ENCODE measurements at regions not wholly inside any gene's neighbourhood (a gene's known extent, or its start where the extent isn't known, plus 50 kb on each side); places are given as distances from the start of the nearest gene placed in this dataset.
"Not testable (repeated sequence)": the region's sequence is repeated elsewhere in the genome, so short reads cannot be mapped to it uniquely, and the experiment has no call there.

DNA sequence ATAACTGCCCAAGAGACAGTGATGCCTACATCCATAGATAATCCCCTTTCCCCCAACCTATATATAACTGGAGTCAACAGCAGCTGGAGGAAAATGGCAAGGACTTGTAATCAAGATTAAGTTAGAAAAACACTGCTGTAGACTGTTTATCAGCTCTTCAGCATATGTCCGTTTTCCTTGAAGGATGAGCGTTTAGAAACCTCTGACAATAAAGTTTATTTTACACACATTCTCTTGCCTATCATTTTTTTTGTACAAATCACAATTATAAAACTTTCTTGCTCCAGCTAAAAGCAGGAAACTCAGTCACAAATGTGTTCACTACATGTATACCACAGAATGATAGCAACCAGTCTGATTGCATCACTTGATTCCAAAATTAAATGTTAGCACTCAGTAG is 50.8 kb downstream of the PPIAL4G start:
- not testable (repeated sequence) for DNase-seq (ENCODE audit: low read depth in 4 of 4, low spot score in 1 of 4)

DNA sequence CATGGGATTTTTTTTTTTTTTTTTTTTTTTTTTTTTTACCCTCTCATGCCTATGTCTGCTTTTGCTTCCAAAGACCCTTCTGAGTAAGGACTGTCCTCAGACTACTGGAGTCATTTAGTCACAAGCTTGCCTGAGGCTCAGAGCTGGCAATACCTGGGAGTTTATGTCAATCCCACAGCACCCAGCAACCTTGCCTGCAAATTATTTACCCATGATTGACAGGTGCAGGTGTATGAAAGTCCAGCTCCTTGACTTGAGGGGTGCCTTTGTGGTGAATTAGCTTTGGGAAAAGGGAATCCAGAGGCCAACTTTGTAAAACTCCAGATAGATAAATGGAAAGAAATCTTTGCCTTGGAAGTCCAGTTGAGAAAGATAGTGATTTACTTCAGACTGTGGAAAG is 53.2 kb downstream of the PPIAL4G start:
- DNase-seq (ENCODE audit: low read depth in 4 of 4, low spot score in 1 of 4), result not testable (repeated sequence)

DNA sequence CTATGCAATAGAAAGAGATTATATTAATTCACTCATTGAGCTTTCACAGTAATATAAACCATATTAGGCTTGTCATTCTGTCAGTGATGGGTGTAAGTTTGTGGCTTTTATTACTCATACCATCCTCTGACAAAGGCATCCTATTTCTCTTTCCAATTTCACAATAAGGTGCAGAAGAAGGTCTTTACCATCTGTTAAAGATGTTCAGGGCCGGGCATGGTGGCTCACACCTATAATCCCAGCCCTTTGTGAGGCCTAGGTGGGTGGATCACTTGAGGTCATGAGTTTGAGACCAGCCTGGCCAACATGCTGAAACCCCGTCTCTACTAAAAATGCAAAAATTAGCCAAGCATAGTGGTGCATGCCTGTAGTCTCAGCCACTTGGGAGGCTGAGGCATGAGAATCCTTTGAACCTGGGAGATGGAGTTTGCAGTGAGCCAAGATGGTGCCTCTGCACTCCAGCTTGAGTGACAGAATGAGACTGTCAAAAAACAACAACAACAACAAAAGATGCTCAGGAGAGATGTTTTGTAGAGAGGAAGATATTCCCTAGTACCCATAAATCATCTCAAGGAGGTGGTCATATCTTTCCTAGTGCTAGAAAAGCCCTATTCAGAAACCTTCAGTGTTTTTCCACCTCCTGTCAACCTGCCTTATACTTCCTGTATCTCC is 56.0 kb downstream of the PPIAL4G start:
- not testable (repeated sequence) for DNase-seq (ENCODE audit: low read depth in 4 of 4, low spot score in 1 of 4)

DNA sequence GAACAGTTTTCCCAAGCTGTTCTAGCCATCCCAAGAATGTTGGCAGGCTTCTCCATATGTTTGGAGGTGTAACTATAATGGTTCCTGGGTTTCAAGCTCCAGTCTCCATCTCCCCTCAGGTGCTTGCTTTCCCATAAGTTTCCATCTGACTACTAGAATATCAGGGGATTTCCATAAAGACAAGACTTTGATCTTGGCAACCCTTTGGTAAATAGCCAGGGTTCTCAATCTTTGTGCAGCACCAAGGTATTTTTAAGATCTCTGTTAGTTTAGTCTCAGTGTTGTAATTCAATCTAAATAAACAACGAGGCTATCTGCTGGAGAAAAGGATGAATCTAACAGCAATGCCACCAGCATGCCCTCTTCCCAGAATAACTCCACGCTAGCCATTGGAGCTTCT is 56.7 kb downstream of the PPIAL4G start:
- DNase-seq (ENCODE audit: low read depth in 4 of 4, low spot score in 1 of 4), result not testable (repeated sequence)

DNA sequence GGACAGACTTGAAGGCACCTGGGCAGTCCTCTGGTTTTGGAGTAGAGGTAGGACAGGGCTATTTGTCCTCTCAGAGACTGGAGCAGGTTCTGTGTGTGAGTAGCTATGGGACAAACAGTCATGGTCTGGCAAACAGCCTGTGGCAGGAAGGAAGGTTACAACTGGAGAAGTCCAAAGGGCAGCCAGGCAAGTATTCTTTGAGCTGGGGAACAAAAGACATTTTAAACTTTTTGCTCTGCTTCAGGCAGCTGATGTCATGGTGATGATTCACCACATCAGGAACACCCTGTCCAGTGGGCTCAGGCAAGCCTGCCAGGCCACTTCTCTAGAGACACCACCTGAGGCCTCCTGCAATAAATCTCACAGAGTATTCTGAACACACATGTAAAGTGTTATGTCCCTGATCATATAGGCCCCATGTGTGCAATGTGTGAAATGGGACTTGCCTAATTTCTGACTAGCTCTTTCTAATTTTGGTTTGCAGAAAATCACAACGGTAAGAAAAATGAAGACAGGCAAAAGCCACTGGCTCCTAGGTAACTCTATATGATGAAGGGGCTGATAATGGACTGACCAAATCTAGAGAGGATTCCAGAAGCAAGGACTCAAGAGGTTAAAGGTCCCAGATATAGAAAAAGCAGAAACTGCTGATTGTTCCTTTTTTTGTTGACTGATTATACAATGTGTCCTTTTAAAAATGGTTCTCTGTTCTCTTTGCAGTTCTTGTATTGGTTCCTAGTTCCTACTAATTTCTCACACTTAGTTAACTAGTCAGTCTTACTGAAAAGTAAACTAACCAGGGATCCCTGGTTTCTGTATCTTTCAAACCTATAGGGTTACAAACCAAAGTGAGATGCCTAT is 58.7 kb downstream of the PPIAL4G start:
- DNase-seq (ENCODE audit: low read depth in 4 of 4, low spot score in 1 of 4), result not testable (repeated sequence)

DNA sequence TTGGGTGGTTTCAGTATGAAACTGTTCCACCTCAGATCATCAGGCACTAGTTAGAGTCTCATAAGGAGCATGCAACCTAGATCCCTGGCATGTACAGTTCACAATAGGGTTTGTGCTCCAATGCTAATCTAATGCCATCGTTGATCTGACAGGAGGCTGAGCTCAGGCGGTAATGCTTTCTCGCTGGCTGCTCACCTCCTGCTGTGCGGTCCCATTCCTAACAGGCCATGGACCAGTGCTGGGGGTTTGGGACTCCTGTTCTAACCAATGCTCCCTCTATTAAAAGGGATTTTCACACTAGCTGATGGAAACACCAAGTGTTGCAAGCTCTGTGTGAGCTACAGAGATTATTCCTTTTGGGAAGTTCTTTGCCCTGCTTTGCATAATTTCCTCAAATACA is 60.2 kb downstream of the PPIAL4G start:
- DNase-seq (ENCODE audit: low read depth in 4 of 4, low spot score in 1 of 4), result not testable (repeated sequence)

DNA sequence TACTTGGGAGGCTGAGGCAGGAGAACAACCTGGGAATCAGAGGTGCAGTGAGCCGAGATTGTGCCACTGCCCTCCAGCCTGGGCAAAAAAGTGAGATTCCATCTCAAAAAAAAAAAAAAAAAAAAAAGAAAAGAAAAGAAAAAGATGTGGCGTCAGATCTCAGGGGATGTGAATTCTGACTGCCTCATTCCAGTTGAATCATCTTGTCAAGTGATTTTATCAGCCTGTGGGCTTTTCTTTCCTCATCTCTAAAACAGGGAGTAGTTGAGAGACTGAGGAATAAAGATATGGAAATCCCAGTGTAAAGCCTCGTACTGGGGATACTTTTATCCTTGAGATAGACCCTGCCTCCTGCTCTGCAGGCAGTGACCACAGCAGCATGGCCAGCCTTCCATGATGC is 65.9 kb downstream of the PPIAL4G start:
- DNase-seq (ENCODE audit: low read depth in 4 of 4, low spot score in 1 of 4), result not testable (repeated sequence)

DNA sequence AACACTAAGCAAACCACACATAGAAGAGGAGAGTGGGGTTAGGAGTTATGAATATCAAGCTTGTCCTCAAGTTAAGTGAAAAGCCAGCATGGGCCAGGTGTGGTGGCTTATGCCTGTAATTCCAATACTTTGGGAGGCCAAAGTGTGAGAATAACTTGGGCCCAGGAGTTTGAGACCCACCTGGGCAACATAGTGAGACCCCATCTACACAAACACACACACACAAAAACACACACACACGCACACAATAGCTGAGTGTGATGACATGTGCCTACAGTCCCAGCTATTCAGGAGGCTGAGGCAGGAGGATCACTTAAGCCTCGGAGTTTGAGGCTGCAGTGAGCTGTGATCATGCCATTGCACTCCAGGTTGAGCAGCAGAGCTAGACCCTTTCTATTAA is 69.7 kb downstream of the PPIAL4G start:
- DNase-seq (ENCODE audit: low read depth in 4 of 4, low spot score in 1 of 4), result not testable (repeated sequence)

DNA sequence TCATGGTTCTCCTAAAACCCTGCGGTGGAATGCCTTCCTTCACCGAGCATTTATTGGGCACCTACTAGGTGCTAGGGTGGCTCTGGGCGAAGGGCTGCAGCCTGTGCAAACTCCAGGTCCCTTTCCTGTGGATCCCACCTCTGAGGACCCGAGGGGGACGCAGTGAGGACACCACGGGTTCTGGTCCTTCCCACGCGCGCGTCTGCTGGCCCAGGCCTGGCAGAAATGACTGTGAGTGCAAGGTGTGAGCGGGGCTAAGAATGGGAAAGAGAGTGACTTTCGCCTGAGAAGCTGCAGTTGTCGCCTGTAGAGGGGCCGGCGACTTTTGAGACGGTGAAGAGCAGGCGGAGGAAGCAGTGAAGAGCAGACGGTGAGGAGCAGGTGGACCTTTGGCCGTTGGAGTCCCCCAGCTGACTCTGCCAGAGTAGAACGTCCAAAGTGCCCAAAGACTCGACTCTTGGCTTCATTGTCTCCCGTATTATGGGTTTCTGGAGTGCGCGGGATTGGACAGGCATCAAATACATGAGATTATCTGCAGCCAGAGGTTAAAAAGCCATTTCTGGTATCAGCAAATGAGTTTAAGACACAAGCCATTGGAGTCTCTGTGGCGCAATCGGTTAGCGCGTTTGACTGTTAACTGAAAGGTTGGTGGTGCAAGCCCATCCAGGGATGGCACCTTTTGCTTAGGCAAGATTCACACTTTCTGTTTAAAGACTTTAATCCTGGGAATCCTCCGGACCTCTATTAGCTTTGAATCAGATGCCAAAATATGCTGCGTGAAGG is 78.1 kb downstream of the PPIAL4G start:
- DNase-seq (ENCODE audit: low read depth in 4 of 4, low spot score in 1 of 4), result not testable (repeated sequence)

DNA sequence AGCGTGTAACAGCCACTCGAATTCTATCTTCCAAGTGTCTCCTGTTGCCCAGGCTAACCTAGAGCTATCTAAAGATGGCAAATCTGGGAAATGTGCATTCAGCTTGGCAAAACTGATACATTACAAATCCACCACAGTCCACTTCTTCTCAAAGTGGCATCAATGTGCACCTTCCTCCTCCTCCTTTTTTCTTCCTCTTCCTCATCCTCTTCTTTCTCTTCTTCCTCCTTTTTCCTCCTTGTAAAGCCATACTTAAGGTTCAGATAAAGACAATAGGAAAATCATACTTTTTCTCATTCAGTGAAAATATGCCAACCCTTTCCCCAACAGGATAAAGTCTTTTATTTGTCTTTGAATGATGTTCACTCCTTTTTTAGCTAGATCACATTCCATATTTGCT is 79.2 kb downstream of the PPIAL4G start:
- DNase-seq (ENCODE audit: low read depth in 4 of 4, low spot score in 1 of 4), result not testable (repeated sequence)

DNA sequence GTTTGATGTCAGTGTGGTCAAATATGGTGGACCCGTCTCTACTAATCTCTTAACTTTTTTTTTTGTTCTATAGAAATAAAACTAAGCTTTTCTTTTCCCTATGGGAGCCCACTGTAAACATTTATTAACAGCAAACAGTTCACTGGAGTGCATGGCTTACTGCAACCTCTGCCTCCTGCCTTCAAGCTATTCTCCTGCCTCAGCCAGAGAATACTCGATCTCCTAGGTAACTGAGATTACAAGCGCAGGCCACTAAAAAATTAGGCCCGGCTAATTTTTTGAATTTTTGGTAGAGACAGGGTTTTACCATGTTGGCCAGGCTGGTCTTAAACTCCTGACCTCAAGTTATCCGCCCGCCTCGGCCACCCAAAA is 80.0 kb downstream of the PPIAL4G start:
- not testable (repeated sequence) for DNase-seq (ENCODE audit: low read depth in 4 of 4, low spot score in 1 of 4)

DNA sequence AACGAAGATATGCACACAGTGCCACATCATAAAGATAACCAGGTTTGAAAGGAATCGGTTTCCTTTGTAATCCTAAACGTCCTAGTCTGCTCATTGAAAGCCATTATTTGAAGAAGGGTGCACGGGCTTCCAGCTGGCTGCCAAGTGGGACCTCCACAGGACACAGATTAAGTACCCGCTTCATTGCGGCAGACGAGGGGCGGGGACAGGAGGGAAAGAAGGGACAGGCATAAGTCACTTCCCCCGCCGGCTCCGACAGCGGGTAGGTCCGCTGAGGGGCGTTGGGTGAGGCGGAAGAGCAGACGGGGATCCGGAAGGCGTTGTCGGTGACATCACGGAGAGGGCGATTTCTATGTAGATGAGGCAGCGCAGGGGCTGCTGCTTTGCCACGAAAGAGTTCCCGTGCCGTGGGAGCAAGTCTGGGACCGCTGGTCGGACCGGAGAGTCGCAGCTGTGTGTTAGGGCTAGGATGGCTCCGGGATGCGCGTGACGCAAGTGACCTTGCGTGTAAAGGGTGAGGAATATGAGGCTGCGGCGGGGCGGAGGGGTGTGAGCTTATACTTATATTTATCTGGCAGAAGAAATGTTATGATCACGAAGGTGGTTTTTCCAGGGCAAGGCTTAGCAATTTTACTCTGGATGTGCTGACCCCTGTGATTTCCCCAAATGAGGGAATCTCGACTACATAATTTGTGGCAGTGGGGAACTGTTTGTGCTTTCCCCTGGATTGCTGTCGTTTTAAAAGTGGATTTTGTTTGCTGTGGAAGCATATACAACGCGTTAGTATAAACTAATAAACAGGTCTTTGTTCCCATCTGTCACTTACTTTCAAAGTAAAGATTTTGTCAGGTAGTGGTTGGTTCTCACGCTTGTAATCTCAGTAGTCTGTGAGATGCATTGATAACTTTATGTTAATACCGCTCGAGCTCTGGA is 80.7 kb downstream of the PPIAL4G start:
- DNase-seq (ENCODE audit: low read depth in 4 of 4, low spot score in 1 of 4), result peak; percentile 57 to 83 (median 71)

DNA sequence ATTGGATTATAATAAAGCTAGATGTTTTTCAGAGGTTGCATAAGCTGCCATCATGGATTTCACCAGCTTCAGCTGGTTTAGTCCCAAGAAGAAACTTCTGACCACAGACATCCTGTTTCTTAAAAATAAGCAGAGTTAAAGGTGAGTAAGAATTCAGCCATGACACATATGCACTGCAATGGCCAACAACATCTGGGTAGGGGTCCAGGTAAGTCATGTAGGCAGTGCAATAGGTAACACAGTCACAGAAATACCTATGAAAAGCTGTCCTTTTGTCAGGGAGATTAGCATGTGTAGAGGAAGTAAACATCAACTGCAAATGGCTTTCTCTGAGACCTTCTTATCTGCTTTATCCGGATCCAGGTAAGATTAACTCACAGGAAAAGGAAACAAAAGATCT is 85.6 kb downstream of the PPIAL4G start:
- DNase-seq (ENCODE audit: low read depth in 4 of 4, low spot score in 1 of 4), result not testable (repeated sequence)

DNA sequence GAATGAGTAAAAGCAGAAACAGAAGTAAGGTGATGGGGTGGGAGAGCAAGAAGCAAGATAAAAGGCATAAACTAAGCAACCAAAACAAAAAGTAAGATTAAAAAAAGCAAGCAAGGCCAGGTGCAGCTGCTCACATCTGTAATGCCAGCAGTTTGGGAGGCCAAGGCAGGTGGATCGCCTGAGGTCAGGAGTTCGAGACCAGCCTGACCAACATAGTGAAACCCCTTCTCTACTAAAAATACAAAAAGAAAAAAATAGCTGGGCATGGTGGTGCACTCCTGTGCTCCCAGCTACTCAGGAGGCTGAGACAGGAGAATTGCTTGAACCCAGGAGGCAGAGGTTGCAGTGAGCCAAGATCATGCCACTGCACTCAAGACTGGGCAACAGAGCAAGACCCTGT is 90.6 kb downstream of the PPIAL4G start:
- not testable (repeated sequence) for DNase-seq (ENCODE audit: low read depth in 4 of 4, low spot score in 1 of 4)

DNA sequence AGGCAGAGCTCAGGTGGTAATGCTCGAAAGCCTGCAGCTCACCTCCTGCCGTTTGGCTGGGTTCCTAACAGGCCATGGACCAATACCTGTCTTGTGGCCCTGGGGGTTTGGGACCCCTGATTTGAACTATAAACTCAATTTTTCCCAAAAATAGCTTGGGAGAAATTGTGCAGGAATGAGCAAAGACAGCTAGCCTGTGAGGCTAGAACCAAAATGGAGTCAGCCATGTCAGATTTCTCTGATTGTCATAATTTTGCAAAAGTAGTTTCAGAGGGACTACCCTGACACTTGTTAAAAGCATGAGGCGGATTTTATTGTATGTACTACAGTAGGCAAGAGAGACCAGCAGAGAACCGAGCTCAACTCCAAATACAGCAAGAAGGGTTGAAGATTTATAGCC is 91.8 kb downstream of the PPIAL4G start:
- DNase-seq (ENCODE audit: low read depth in 4 of 4, low spot score in 1 of 4), result not testable (repeated sequence)

DNA sequence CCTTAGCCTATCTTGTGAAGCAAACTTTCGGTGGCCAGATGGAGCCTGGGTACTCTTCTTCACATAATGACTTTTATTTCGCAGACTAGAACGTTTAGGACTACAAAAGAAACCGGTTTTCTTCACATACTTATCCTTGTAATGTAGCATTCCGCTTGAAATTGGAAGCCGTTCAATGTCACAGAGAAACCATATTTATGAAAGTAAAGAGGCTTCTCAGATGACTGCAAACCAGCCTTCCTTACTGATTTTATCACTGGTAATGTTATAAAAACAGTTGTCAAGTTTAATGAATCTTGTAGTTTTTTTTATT is 94.1 kb downstream of the PPIAL4G start:
- DNase-seq (ENCODE audit: low read depth in 4 of 4, low spot score in 1 of 4), result no peak

DNA sequence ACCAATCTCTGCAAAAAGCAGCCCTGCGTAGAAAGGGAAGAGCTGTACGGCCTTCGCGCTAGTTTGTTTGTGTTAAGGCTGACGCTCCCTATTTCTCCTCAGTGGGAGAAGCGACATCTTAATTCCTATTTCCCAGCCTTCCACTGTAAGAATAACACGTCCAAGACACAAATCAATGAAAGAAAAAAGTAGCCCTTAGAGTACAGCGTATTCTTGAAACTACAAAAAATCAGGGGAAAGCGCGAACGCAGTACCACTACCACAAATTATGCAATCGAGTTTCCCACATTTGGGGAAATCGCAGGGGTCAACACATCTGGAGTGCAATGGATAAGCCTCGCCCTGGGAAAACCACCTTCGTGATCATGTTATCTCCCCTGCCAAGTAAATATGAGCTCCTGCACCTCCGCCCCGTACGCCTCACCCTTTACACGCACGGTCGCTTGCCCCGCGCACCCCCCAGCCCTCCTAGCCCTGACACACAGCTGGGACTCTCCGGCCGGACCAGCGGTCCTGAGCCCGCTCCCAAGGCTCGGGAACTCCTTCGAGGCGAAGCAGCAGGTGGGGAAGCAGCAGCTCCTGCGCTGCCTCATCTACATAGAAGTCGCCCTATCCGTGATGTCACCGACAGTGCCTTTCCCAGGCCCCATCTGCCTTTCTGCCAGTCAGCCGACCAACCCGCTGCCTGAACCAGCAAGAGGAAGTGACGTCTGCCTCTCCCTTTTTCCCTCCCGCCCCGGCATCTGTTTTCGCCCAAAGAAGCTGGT is 94.7 kb downstream of the PPIAL4G start:
- peak; percentile 63 to 85 (median 76) for DNase-seq (ENCODE audit: low read depth in 4 of 4, low spot score in 1 of 4)

DNA sequence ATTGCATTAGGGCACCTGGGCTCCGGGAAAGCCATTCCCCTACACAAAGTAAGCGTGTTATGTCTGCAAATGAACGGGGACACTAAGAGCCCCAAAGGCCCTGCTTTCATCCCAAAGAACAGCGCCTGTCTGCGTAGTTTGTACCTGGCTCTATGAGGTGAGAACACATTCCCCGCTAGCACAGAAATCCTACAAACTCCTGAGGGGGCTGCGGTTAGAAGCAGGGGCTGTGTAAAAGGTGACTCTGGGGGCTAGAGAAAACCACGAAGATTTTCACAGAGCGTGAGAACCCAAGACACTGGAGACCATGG is 95.2 kb downstream of the PPIAL4G start:
- not testable (repeated sequence) for DNase-seq (ENCODE audit: low read depth in 4 of 4, low spot score in 1 of 4)

DNA sequence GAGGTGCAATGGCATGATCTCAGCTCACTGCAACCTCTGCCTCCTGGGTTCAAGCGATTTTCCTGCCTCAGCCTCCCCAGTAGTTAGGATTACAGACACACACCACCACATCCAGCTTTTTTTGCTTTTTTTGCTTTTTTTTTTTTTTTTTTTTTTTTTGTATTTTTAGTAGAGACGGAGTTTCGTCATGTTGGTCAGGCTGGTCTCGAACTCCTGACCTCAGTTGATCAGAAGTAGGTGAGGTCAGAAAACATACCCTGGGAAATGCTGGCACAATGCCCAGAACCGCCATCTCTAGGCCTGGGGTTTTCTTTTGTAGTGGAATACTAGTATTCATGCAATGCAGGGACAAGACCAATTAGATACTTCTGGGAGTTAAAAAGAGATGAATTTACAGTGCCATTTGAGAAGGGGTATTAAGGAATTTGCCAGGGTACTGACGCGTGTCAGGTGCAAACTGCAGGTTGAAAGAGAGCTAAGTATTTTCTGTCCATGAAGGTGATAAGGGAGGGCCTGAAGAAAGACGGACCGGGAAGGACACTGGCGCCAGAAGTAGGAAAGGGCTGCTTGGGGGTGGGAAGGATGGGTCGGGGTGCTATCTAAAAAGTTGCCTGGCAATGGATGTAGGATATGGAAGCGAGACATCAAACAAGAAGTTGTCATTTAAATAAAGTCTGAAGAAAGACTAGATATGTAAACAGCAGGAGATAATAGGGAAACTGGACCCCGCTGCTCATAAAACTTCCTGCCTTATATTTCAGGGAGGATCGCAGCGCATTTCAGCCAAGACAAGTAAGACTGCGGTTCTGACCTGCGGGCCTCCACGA is 95.8 kb downstream of the PPIAL4G start:
- DNase-seq (ENCODE audit: low read depth in 4 of 4, low spot score in 1 of 4), result not testable (repeated sequence)
